Fibroblast of skin of left biceps (primary cell): ENCODE measurements at regions not wholly inside any gene's neighbourhood (a gene's known extent, or its start where the extent isn't known, plus 50 kb on each side); places are given as distances from the start of the nearest gene placed in this dataset.
"Not testable (repeated sequence)": the region's sequence is repeated elsewhere in the genome, so short reads cannot be mapped to it uniquely, and the experiment has no call there.

Experiments
- DNase-seq, 2 experiments: peaks; one replicate each; pipeline ENCODE4 v3.0.0-alpha.2; 2013; ENCODE audit warnings: low read depth in 2 of 2

GRCh38 chr3:115252679-115253078, 105.6 kb upstream of the ZBTB20 start:
- no peak for DNase-seq

GRCh38 chr3:115254492-115255196, 107.6 kb upstream of the ZBTB20 start:
- DNase-seq = no peak

GRCh38 chr3:115255197-115255585, 108.1 kb upstream of the ZBTB20 start:
- no peak for DNase-seq

GRCh38 chr3:115270849-115271248, 123.8 kb upstream of the ZBTB20 start:
- no peak for DNase-seq

GRCh38 chr3:115272036-115272824, 125.1 kb upstream of the ZBTB20 start:
- peak; percentile 37 to 55 for DNase-seq

GRCh38 chr3:115275896-115276295, 128.8 kb upstream of the ZBTB20 start:
- DNase-seq = no peak

- peak; percentile 54 to 59 for DNase-seq
These were observed 132.9 kb upstream of the ZBTB20 start for GRCh38 chr3:115279939-115280338.

GRCh38 chr3:115280506-115280905, 133.4 kb upstream of the ZBTB20 start:
- no peak for DNase-seq

GRCh38 chr3:115281697-115282675, 134.9 kb upstream of the ZBTB20 start:
- DNase-seq = no peak

GRCh38 chr3:115284980-115285379, 137.9 kb upstream of the ZBTB20 start:
- no peak for DNase-seq

GRCh38 chr3:115286529-115287197, 139.6 kb upstream of the ZBTB20 start:
- DNase-seq = no peak

GRCh38 chr3:115287198-115287597, 140.1 kb upstream of the ZBTB20 start:
- DNase-seq = no peak

- DNase-seq = no peak
These were observed 145.0 kb upstream of the ZBTB20 start for GRCh38 chr3:115292131-115292530.

- no peak for DNase-seq
These were observed 145.6 kb upstream of the ZBTB20 start for GRCh38 chr3:115292677-115293165.

- DNase-seq = no peak
These were observed 146.2 kb upstream of the ZBTB20 start for GRCh38 chr3:115293321-115293720.

- no peak for DNase-seq
These were observed 154.3 kb upstream of the ZBTB20 start for GRCh38 chr3:115301364-115301860.

GRCh38 chr3:115317953-115318352, 170.9 kb upstream of the ZBTB20 start:
- not testable (repeated sequence) for DNase-seq

GRCh38 chr3:115321400-115321805, 174.3 kb upstream of the ZBTB20 start:
- no peak for DNase-seq

GRCh38 chr3:115322901-115323300, 175.8 kb upstream of the ZBTB20 start:
- DNase-seq = no peak

GRCh38 chr3:115323380-115323779, 176.3 kb upstream of the ZBTB20 start:
- no peak for DNase-seq

- DNase-seq = no peak
These were observed 177.0 kb upstream of the ZBTB20 start for GRCh38 chr3:115324056-115324455.
